Ishikawa (cell line): ENCODE measurements at regions not wholly inside any gene's neighbourhood (a gene's known extent, or its start where the extent isn't known, plus 50 kb on each side); places are given as distances from the start of the nearest gene placed in this dataset.

ENCODE experiments used
- CEBPB ChIP-seq: IDR thresholded peaks from 2 replicates; pipeline ENCODE4 v1.6.1; 2012
- CREB1 ChIP-seq: IDR thresholded peaks from 2 replicates; pipeline ENCODE4 v1.6.1; 2012; ENCODE audit warnings: low read depth
- EGR1 ChIP-seq: IDR thresholded peaks from 2 replicates; pipeline ENCODE4 v1.6.1; 2012
- EP300 ChIP-seq: IDR thresholded peaks from 2 replicates; pipeline ENCODE4 v1.6.1; 2012; ENCODE audit warnings: borderline replicate concordance
- FOXM1 ChIP-seq: IDR thresholded peaks from 2 replicates; pipeline ENCODE4 v1.6.1; 2012; ENCODE audit warnings: low read depth, borderline replicate concordance
- MAX ChIP-seq: IDR thresholded peaks from 2 replicates; pipeline ENCODE4 v1.6.1; 2012
- NFIC ChIP-seq: IDR thresholded peaks from 2 replicates; pipeline ENCODE4 v1.6.1; 2012
- RAD21 ChIP-seq: IDR thresholded peaks from 2 replicates; pipeline ENCODE4 v1.6.1; 2012; ENCODE audit warnings: low read depth
- REST ChIP-seq: IDR thresholded peaks from 2 replicates; pipeline ENCODE4 v1.6.1; 2012; ENCODE audit warnings: low read depth, mild to moderate bottlenecking
- TAF1 ChIP-seq: IDR thresholded peaks from 2 replicates; pipeline ENCODE4 v1.6.1; 2012; ENCODE audit warnings: low read depth, mild to moderate bottlenecking
- TCF12 ChIP-seq: IDR thresholded peaks from 2 replicates; pipeline ENCODE4 v1.6.1; 2012; ENCODE audit warnings: low read depth
- TEAD4 ChIP-seq: IDR thresholded peaks from 2 replicates; pipeline ENCODE4 v1.6.1; 2012
- USF1 ChIP-seq: IDR thresholded peaks from 2 replicates; pipeline ENCODE4 v1.6.1; 2012
- YY1 ChIP-seq: IDR thresholded peaks from 2 replicates; pipeline ENCODE4 v1.6.1; 2012; ENCODE audit warnings: low read depth
- ZBTB7A ChIP-seq: IDR thresholded peaks from 2 replicates; pipeline ENCODE4 v1.6.1; 2012; ENCODE audit warnings: low read depth

GRCh38 chr20:23152902-23153301 is 66.8 kb upstream of the CD93 start:
- no peak for TF ChIP-seq CEBPB

GRCh38 chr20:23152308-23152892 is 66.3 kb upstream of the CD93 start:
- TF ChIP-seq CREB1 (no peak), TCF12 (no peak), FOXM1 (no peak)

GRCh38 chr20:23151885-23152284 is 65.8 kb upstream of the CD93 start:
- TF ChIP-seq REST (no peak), TEAD4 (no peak), USF1 (no peak), ZBTB7A (no peak), FOXM1 (no peak), TAF1 (no peak), EGR1 (no peak), TCF12 (no peak), EP300 (no peak), MAX (no peak)

- TF ChIP-seq TCF12 (no peak), TEAD4 (no peak), ZBTB7A (no peak)
These were observed 65.0 kb upstream of the CD93 start for GRCh38 chr20:23151008-23151703.

- TF ChIP-seq RAD21 (no peak), CEBPB (no peak), EGR1 (no peak), ZBTB7A (no peak), TEAD4 (no peak), NFIC (no peak), TCF12 (no peak), CREB1 (no peak), TAF1 (no peak), EP300 (no peak), REST (no peak), USF1 (no peak), MAX (no peak), FOXM1 (no peak), YY1 (no peak)
These were observed 64.3 kb upstream of the CD93 start for GRCh38 chr20:23150304-23151007.

GRCh38 chr20:23149623-23150279 is 63.6 kb upstream of the CD93 start:
- no peak for TF ChIP-seq REST
- no peak for TF ChIP-seq EP300
- TF ChIP-seq CREB1 = no peak
- no peak for TF ChIP-seq USF1
- no peak for TF ChIP-seq MAX
- TF ChIP-seq CEBPB = no peak
- no peak for TF ChIP-seq TEAD4
- no peak for TF ChIP-seq TAF1
